Daoy (cell line): ENCODE measurements at regions not wholly inside any gene's neighbourhood (a gene's known extent, or its start where the extent isn't known, plus 50 kb on each side); places are given as distances from the start of the nearest gene placed in this dataset.
A peak's percentile ranks its signal among the peaks of the same experiment; 100 is the strongest.

Experiments used
- DNase-seq: peaks from one replicate; pipeline ENCODE4 v3.0.0-alpha.2; 2015; ENCODE audit warnings: low read depth

GRCh38 chr11:31910950-31911576 lies 99.9 kb upstream of the PAX6 start:
- no peak for DNase-seq

- DNase-seq, result no peak
Measured at GRCh38 chr11:31903225-31904074, 92.3 kb upstream of the PAX6 start.

- no peak for DNase-seq
Measured at GRCh38 chr11:31902706-31903105, 91.6 kb upstream of the PAX6 start.

- no peak for DNase-seq
Measured at GRCh38 chr11:31895926-31896325, 84.8 kb upstream of the PAX6 start.

GRCh38 chr11:31887180-31887579 lies 76.1 kb upstream of the PAX6 start:
- peak; percentile 16 for DNase-seq

GRCh38 chr11:31884080-31884479 lies 73.0 kb upstream of the PAX6 start:
- DNase-seq, result no peak

- DNase-seq, result no peak
Measured at GRCh38 chr11:31883435-31883834, 72.3 kb upstream of the PAX6 start.

GRCh38 chr11:31882951-31883392 lies 71.8 kb upstream of the PAX6 start:
- DNase-seq, result peak; percentile 76

- no peak for DNase-seq
Measured at GRCh38 chr11:31881825-31882224, 70.7 kb upstream of the PAX6 start.

GRCh38 chr11:31879681-31880080 lies 68.6 kb upstream of the PAX6 start:
- DNase-seq, result no peak

GRCh38 chr11:31877863-31878262 lies 66.7 kb upstream of the PAX6 start:
- no peak for DNase-seq

- DNase-seq, result no peak
Measured at GRCh38 chr11:31877083-31877482, 66.0 kb upstream of the PAX6 start.

- no peak for DNase-seq
Measured at GRCh38 chr11:31875866-31876560, 64.9 kb upstream of the PAX6 start.

- peak; percentile 48 for DNase-seq
Measured at GRCh38 chr11:31874631-31875191, 63.6 kb upstream of the PAX6 start.

GRCh38 chr11:31873124-31873523 lies 62.0 kb upstream of the PAX6 start:
- no peak for DNase-seq

- peak; percentile 42 for DNase-seq
Measured at GRCh38 chr11:31872076-31872443, 60.9 kb upstream of the PAX6 start.

- no peak for DNase-seq
Measured at GRCh38 chr11:31871310-31872075, 60.4 kb upstream of the PAX6 start.

GRCh38 chr11:31870609-31871309 lies 59.6 kb upstream of the PAX6 start:
- peak; percentile 58 for DNase-seq

- DNase-seq, result no peak
Measured at GRCh38 chr11:31869986-31870385, 58.9 kb upstream of the PAX6 start.

GRCh38 chr11:31865606-31866300 lies 54.6 kb upstream of the PAX6 start:
- peak; percentile 16 for DNase-seq
